ENCODE measurements at regions not wholly inside any gene's neighbourhood (a gene's known extent, or its start where the extent isn't known, plus 50 kb on each side); places are given as distances from the start of the nearest gene placed in this dataset.
"Not testable (repeated sequence)": the region's sequence is repeated elsewhere in the genome, so short reads cannot be mapped to it uniquely, and the experiment has no call there.

- DNase-seq (ENCODE audit: low spot score), result no peak
Observed at GRCh38 chr2:122805346-122805745, 1049.9 kb downstream of the TSN start.

GRCh38 chr2:122808286-122808969 is 1053.0 kb downstream of the TSN start:
- no peak for DNase-seq (ENCODE audit: low spot score)

GRCh38 chr2:122812214-122812613 is 1056.8 kb downstream of the TSN start:
- DNase-seq (ENCODE audit: low spot score), result not testable (repeated sequence)

GRCh38 chr2:122815120-122815519 is 1059.7 kb downstream of the TSN start:
- no peak for DNase-seq (ENCODE audit: low spot score)

GRCh38 chr2:122816803-122817202 is 1061.4 kb downstream of the TSN start:
- no peak for DNase-seq (ENCODE audit: low spot score)

- DNase-seq (ENCODE audit: low spot score), result no peak
Observed at GRCh38 chr2:122822319-122822718, 1066.9 kb downstream of the TSN start.

- no peak for DNase-seq (ENCODE audit: low spot score)
Observed at GRCh38 chr2:122830157-122830556, 1074.7 kb downstream of the TSN start.

GRCh38 chr2:122831649-122832048 is 1076.2 kb downstream of the TSN start:
- DNase-seq (ENCODE audit: low spot score), result no peak

GRCh38 chr2:122843503-122843902 is 1088.1 kb downstream of the TSN start:
- DNase-seq (ENCODE audit: low spot score), result no peak

GRCh38 chr2:122851161-122851560 is 1095.7 kb downstream of the TSN start:
- DNase-seq (ENCODE audit: low spot score), result no peak

- DNase-seq (ENCODE audit: low spot score), result no peak
Observed at GRCh38 chr2:122851972-122852531, 1096.6 kb downstream of the TSN start.

GRCh38 chr2:122856696-122857095 is 1101.2 kb downstream of the TSN start:
- DNase-seq (ENCODE audit: low spot score), result no peak

GRCh38 chr2:122858075-122858702 is 1102.7 kb downstream of the TSN start:
- DNase-seq (ENCODE audit: low spot score), result no peak

- no peak for DNase-seq (ENCODE audit: low spot score)
Observed at GRCh38 chr2:122858813-122859212, 1103.4 kb downstream of the TSN start.

- no peak for DNase-seq (ENCODE audit: low spot score)
Observed at GRCh38 chr2:122859260-122859659, 1103.8 kb downstream of the TSN start.

GRCh38 chr2:122863532-122863931 is 1108.1 kb downstream of the TSN start:
- no peak for DNase-seq (ENCODE audit: low spot score)

GRCh38 chr2:122864728-122865127 is 1109.3 kb downstream of the TSN start:
- DNase-seq (ENCODE audit: low spot score), result no peak

- DNase-seq (ENCODE audit: low spot score), result no peak
Observed at GRCh38 chr2:122866095-122866494, 1110.6 kb downstream of the TSN start.

GRCh38 chr2:122867941-122868340 is 1112.5 kb downstream of the TSN start:
- DNase-seq (ENCODE audit: low spot score), result no peak

GRCh38 chr2:122868646-122869275 is 1113.3 kb downstream of the TSN start:
- DNase-seq (ENCODE audit: low spot score), result no peak

- DNase-seq (ENCODE audit: low spot score), result no peak
Observed at GRCh38 chr2:122873951-122874350, 1118.5 kb downstream of the TSN start.

GRCh38 chr2:122875091-122875865 is 1119.8 kb downstream of the TSN start:
- DNase-seq (ENCODE audit: low spot score), result no peak
